WTC11 (cell line): ENCODE measurements at regions not wholly inside any gene's neighbourhood (a gene's known extent, or its start where the extent isn't known, plus 50 kb on each side); places are given as distances from the start of the nearest gene placed in this dataset.

ENCODE experiments used
- AFF4 ChIP-seq: sonication (generic); formaldehyde crosslinking; IDR thresholded peaks from 2 replicates; pipeline ENCODE4 v1.8.1; 2023; ENCODE audit warnings: mild to moderate bottlenecking, missing genetic modification reagents, borderline replicate concordance
- ATF6 ChIP-seq: sonication (generic); formaldehyde crosslinking; IDR thresholded peaks from 2 replicates; pipeline ENCODE4 v1.8.1; 2023; ENCODE audit warnings: mild to moderate bottlenecking, missing genetic modification reagents
- E2F4 ChIP-seq: sonication (generic); formaldehyde crosslinking; IDR thresholded peaks from 2 replicates; pipeline ENCODE4 v1.8.1; 2022; ENCODE audit warnings: low read depth, mild to moderate bottlenecking, moderate library complexity, missing genetic modification reagents, borderline replicate concordance
- FOXP4 ChIP-seq: sonication (generic); formaldehyde crosslinking; IDR thresholded peaks from 2 replicates; pipeline ENCODE4 v1.8.0; 2022; ENCODE audit warnings: mild to moderate bottlenecking, missing genetic modification reagents
- JAZF1 ChIP-seq: fragments of 250-450 bp; sonication (Bioruptor Pico); IDR thresholded peaks from 2 replicates; pipeline ENCODE4 v1.9.0; 2021; ENCODE audit warnings: moderate library complexity, mild to moderate bottlenecking, inconsistent platforms
- JUN ChIP-seq: sonication (generic); formaldehyde crosslinking; IDR thresholded peaks from 2 replicates; pipeline ENCODE4 v1.8.0; 2023; ENCODE audit warnings: mild to moderate bottlenecking, missing genetic modification reagents
- MYBL2 ChIP-seq: sonication (generic); formaldehyde crosslinking; IDR thresholded peaks from 2 replicates; pipeline ENCODE4 v1.8.1; 2023; ENCODE audit warnings: mild to moderate bottlenecking, moderate library complexity, missing genetic modification reagents
- PRRX2 ChIP-seq: fragments of 250-450 bp; sonication (Bioruptor Pico); IDR thresholded peaks from 2 replicates; pipeline ENCODE4 v1.8.0; 2021; ENCODE audit warnings: mild to moderate bottlenecking
- TCF7 ChIP-seq: sonication (generic); formaldehyde crosslinking; IDR thresholded peaks from 2 replicates; pipeline ENCODE4 v1.8.0; 2022; ENCODE audit warnings: mild to moderate bottlenecking, low read depth, missing genetic modification reagents, moderate library complexity
- USF1 ChIP-seq: sonication (generic); formaldehyde crosslinking; IDR thresholded peaks from 2 replicates; pipeline ENCODE4 v1.8.0; 2022; ENCODE audit warnings: mild to moderate bottlenecking, missing genetic modification reagents
- USF2 ChIP-seq: sonication (generic); formaldehyde crosslinking; IDR thresholded peaks from 2 replicates; pipeline ENCODE4 v1.8.1; 2023; ENCODE audit warnings: mild to moderate bottlenecking, missing genetic modification reagents, moderate library complexity
- ZBTB21 ChIP-seq: sonication (generic); formaldehyde crosslinking; IDR thresholded peaks from 2 replicates; pipeline ENCODE4 v1.8.1; 2023; ENCODE audit warnings: mild to moderate bottlenecking, missing genetic modification reagents, borderline replicate concordance
- ZNF138 ChIP-seq: sonication (generic); formaldehyde crosslinking; conservative IDR thresholded peaks from 2 replicates; pipeline ENCODE4 v1.8.1; 2022; ENCODE audit warnings: mild to moderate bottlenecking, moderate library complexity, missing genetic modification reagents
- ZNF423 ChIP-seq: fragments of 250-450 bp; sonication (Bioruptor Pico); IDR thresholded peaks from 2 replicates; pipeline ENCODE4 v2.1.2; 2022; ENCODE audit warnings: mild to moderate bottlenecking, moderate library complexity
- ZNF425 ChIP-seq: fragments of 250-450 bp; sonication (Bioruptor Pico); conservative IDR thresholded peaks from 2 replicates; pipeline ENCODE4 v1.9.0; 2021; ENCODE audit warnings: mild to moderate bottlenecking

GRCh38 chr3:159605776-159606175, 382.9 kb upstream of the IL12A start (continued):
- TF ChIP-seq AFF4 (CRISPR knock-in tag) (no peak), JUN (CRISPR knock-in tag) (no peak), E2F4 (CRISPR knock-in tag) (no peak), MYBL2 (CRISPR knock-in tag) (no peak), ATF6 (CRISPR knock-in tag) (no peak), ZBTB21 (CRISPR knock-in tag) (no peak), ZNF138 (CRISPR knock-in tag) (no peak), ZNF425 (CRISPR knock-in tag) (no peak), USF1 (CRISPR knock-in tag) (no peak), ZNF423 (CRISPR knock-in tag) (no peak), JAZF1 (CRISPR knock-in tag) (no peak), USF2 (CRISPR knock-in tag) (no peak), PRRX2 (CRISPR knock-in tag) (no peak), TCF7 (no peak), FOXP4 (no peak)
